ENCODE measurements at regions not wholly inside any gene's neighbourhood (a gene's known extent, or its start where the extent isn't known, plus 50 kb on each side); places are given as distances from the start of the nearest gene placed in this dataset.
A peak's percentile ranks its signal among the peaks of the same experiment; 100 is the strongest.

DNA sequence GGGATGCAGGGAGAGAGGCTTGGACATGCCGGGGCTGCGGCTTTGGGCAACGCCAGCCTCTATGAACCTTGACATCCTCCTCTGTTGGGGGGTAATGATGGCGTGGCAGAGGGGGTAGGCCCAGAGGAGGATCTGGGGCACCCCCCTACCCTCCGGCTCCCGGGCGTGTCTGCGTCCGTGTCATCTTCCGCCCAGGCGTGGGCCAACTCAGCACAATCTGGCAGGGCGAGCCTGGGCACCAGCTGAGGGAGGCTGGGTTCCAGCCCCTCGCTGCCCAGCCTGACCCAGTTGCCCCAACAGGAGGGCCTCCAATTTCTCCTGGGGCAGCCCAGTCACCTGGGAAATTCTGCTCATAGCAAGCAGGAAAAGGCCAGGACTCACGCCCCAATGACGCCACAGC is 62.9 kb upstream of the IL17B start:
- no peak overlapping the region for H2AFZ ChIP-seq (ENCODE audit: low read length)
- no peak overlapping the region for H3K4me2 ChIP-seq (ENCODE audit: extremely low read depth, insufficient read depth, low read length)
- H3K9ac ChIP-seq (ENCODE audit: insufficient read depth, low read length) = no peak overlapping the region
- no peaks in the 10 kb centered on the region for H3K36me3 ChIP-seq (ENCODE audit: control insufficient read depth, insufficient read depth, low read length)
- TF ChIP-seq CTCF (conservative IDR thresholded peaks at IDR 0.05 in 1 of 2, IDR thresholded peaks at IDR 0.05 in 1 of 2; ENCODE audit: low read depth in 1 of 2, low read length in 2 of 2) = no peak
- no peak for TF ChIP-seq EZH2 (IDR thresholded peaks at IDR 0.05; ENCODE audit: low read length, missing control alignments)
- no peak overlapping the region for H3K27ac ChIP-seq (ENCODE audit: insufficient read depth, low read length)
- H3K27me3 ChIP-seq (ENCODE audit: control insufficient read depth, insufficient read depth, low read length) = no peaks in the 10 kb centered on the region
- H3K4me1 ChIP-seq (ENCODE audit: control insufficient read depth, extremely low read depth, insufficient read depth, low read length) = peaks cover 11% of the 10 kb centered on the region
- H4K20me1 ChIP-seq (ENCODE audit: control insufficient read depth, extremely low read depth, insufficient read depth, low read length) = no peaks in the 10 kb centered on the region
- H3K79me2 ChIP-seq (ENCODE audit: control insufficient read depth, insufficient read depth, low read length) = no peaks in the 10 kb centered on the region
- no peak overlapping the region for H3K4me3 ChIP-seq (replicated peaks in 1 of 4; ENCODE audit: control extremely low read depth in 1 of 4, insufficient read depth in 1 of 4, low read depth in 3 of 4, low read length in 4 of 4)
- H3K9me3 ChIP-seq (ENCODE audit: control insufficient read depth, insufficient read depth, low read depth, low read length) = no peaks in the 10 kb centered on the region
- no peak for DNase-seq (ENCODE audit: low read depth in 2 of 2)

GRCh38 chr5:149441194-149441753 is 62.2 kb upstream of the IL17B start:
- no peaks in the 10 kb centered on the region for H3K27me3 ChIP-seq (ENCODE audit: control insufficient read depth, insufficient read depth, low read length)
- no peak overlapping the region for H3K4me2 ChIP-seq (ENCODE audit: extremely low read depth, insufficient read depth, low read length)
- H3K36me3 ChIP-seq (ENCODE audit: control insufficient read depth, insufficient read depth, low read length) = no peaks in the 10 kb centered on the region
- H3K79me2 ChIP-seq (ENCODE audit: control insufficient read depth, insufficient read depth, low read length) = no peaks in the 10 kb centered on the region
- no peaks in the 10 kb centered on the region for H3K9me3 ChIP-seq (ENCODE audit: control insufficient read depth, insufficient read depth, low read depth, low read length)
- no peak overlapping the region for H3K4me3 ChIP-seq (replicated peaks in 1 of 4; ENCODE audit: control extremely low read depth in 1 of 4, insufficient read depth in 1 of 4, low read depth in 3 of 4, low read length in 4 of 4)
- H3K27ac ChIP-seq (ENCODE audit: insufficient read depth, low read length) = no peak overlapping the region
- DNase-seq (ENCODE audit: low read depth in 2 of 2) = no peak
- H2AFZ ChIP-seq (ENCODE audit: low read length) = no peak overlapping the region
- no peak for TF ChIP-seq CTCF (conservative IDR thresholded peaks at IDR 0.05 in 1 of 2, IDR thresholded peaks at IDR 0.05 in 1 of 2; ENCODE audit: low read depth in 1 of 2, low read length in 2 of 2)
- TF ChIP-seq EZH2 (IDR thresholded peaks at IDR 0.05; ENCODE audit: low read length, missing control alignments) = no peak
- no peak overlapping the region for H3K9ac ChIP-seq (ENCODE audit: insufficient read depth, low read length)
- peaks cover 11% of the 10 kb centered on the region for H3K4me1 ChIP-seq (ENCODE audit: control insufficient read depth, extremely low read depth, insufficient read depth, low read length)
- H4K20me1 ChIP-seq (ENCODE audit: control insufficient read depth, extremely low read depth, insufficient read depth, low read length) = no peaks in the 10 kb centered on the region

- peak; percentile 63 to 81 for DNase-seq (ENCODE audit: low read depth in 2 of 2)
- no peaks in the 10 kb centered on the region for H3K79me2 ChIP-seq (ENCODE audit: control insufficient read depth, insufficient read depth, low read length)
- no peaks in the 10 kb centered on the region for H3K27me3 ChIP-seq (ENCODE audit: control insufficient read depth, insufficient read depth, low read length)
- H4K20me1 ChIP-seq (ENCODE audit: control insufficient read depth, extremely low read depth, insufficient read depth, low read length) = no peaks in the 10 kb centered on the region
- H2AFZ ChIP-seq (ENCODE audit: low read length) = no peak overlapping the region
- H3K36me3 ChIP-seq (ENCODE audit: control insufficient read depth, insufficient read depth, low read length) = no peaks in the 10 kb centered on the region
- H3K4me2 ChIP-seq (ENCODE audit: extremely low read depth, insufficient read depth, low read length) = no peak overlapping the region
- TF ChIP-seq CTCF (conservative IDR thresholded peaks at IDR 0.05 in 1 of 2, IDR thresholded peaks at IDR 0.05 in 1 of 2; ENCODE audit: low read depth in 1 of 2, low read length in 2 of 2) (peak in 1 of 2 donors; percentile 49), EZH2 (IDR thresholded peaks at IDR 0.05; ENCODE audit: low read length, missing control alignments) (no peak)
- no peak overlapping the region for H3K4me3 ChIP-seq (replicated peaks in 1 of 4; ENCODE audit: control extremely low read depth in 1 of 4, insufficient read depth in 1 of 4, low read depth in 3 of 4, low read length in 4 of 4)
- peaks cover 7% of the 10 kb centered on the region for H3K4me1 ChIP-seq (ENCODE audit: control insufficient read depth, extremely low read depth, insufficient read depth, low read length)
- no peaks in the 10 kb centered on the region for H3K9me3 ChIP-seq (ENCODE audit: control insufficient read depth, insufficient read depth, low read depth, low read length)
- H3K27ac ChIP-seq (ENCODE audit: insufficient read depth, low read length) = no peak overlapping the region
- no peak overlapping the region for H3K9ac ChIP-seq (ENCODE audit: insufficient read depth, low read length)
These were observed 60.9 kb upstream of the IL17B start for GRCh38 chr5:149439899-149440542.
